ENCODE measurements at regions not wholly inside any gene's neighbourhood (a gene's known extent, or its start where the extent isn't known, plus 50 kb on each side); places are given as distances from the start of the nearest gene placed in this dataset.
"Not testable (repeated sequence)": the region's sequence is repeated elsewhere in the genome, so short reads cannot be mapped to it uniquely, and the experiment has no call there.

GRCh38 chr9:115756736-115757135, 396.9 kb upstream of the PAPPA start:
- DNase-seq (ENCODE audit: insufficient read length, low spot score) (no peak), FAIRE-seq (no peak)

- FAIRE-seq = no peak
- no peak for DNase-seq (ENCODE audit: insufficient read length, low spot score)
Observed at GRCh38 chr9:115757461-115757860, 396.1 kb upstream of the PAPPA start.

- FAIRE-seq (no peak), DNase-seq (ENCODE audit: insufficient read length, low spot score) (no peak)
Observed at GRCh38 chr9:115758441-115758840, 395.1 kb upstream of the PAPPA start.

- DNase-seq (ENCODE audit: insufficient read length, low spot score) = no peak
- no peak for FAIRE-seq
Observed at GRCh38 chr9:115759426-115759825, 394.2 kb upstream of the PAPPA start.

GRCh38 chr9:115764645-115765044, 388.9 kb upstream of the PAPPA start:
- DNase-seq (ENCODE audit: insufficient read length, low spot score) (no peak), FAIRE-seq (no peak)

GRCh38 chr9:115765060-115765459, 388.5 kb upstream of the PAPPA start:
- no peak for DNase-seq (ENCODE audit: insufficient read length, low spot score)
- FAIRE-seq = no peak

- FAIRE-seq (no peak), DNase-seq (ENCODE audit: insufficient read length, low spot score) (no peak)
Observed at GRCh38 chr9:115766370-115766955, 387.1 kb upstream of the PAPPA start.

- DNase-seq (ENCODE audit: insufficient read length, low spot score) (no peak), FAIRE-seq (no peak)
Observed at GRCh38 chr9:115770521-115770920, 383.1 kb upstream of the PAPPA start.

GRCh38 chr9:115775659-115776058, 377.9 kb upstream of the PAPPA start:
- no peak for DNase-seq (ENCODE audit: insufficient read length, low spot score)
- no peak for FAIRE-seq

GRCh38 chr9:115777610-115778009, 376.0 kb upstream of the PAPPA start:
- FAIRE-seq (no peak), DNase-seq (ENCODE audit: insufficient read length, low spot score) (no peak)

GRCh38 chr9:115781070-115781736, 372.4 kb upstream of the PAPPA start:
- no peak for FAIRE-seq
- DNase-seq (ENCODE audit: insufficient read length, low spot score) = no peak

GRCh38 chr9:115786321-115786720, 367.3 kb upstream of the PAPPA start:
- DNase-seq (ENCODE audit: insufficient read length, low spot score) (no peak), FAIRE-seq (no peak)

- DNase-seq (ENCODE audit: insufficient read length, low spot score) = no peak
- FAIRE-seq = no peak
Observed at GRCh38 chr9:115790520-115790919, 363.1 kb upstream of the PAPPA start.

- DNase-seq (ENCODE audit: insufficient read length, low spot score) (no peak), FAIRE-seq (no peak)
Observed at GRCh38 chr9:115794921-115795475, 358.6 kb upstream of the PAPPA start.

- FAIRE-seq = no peak
- no peak for DNase-seq (ENCODE audit: insufficient read length, low spot score)
Observed at GRCh38 chr9:115799734-115800133, 353.9 kb upstream of the PAPPA start.

- no peak for FAIRE-seq
Observed at GRCh38 chr9:115804206-115804605, 349.4 kb upstream of the PAPPA start.

GRCh38 chr9:115808108-115808507, 345.5 kb upstream of the PAPPA start:
- FAIRE-seq (no peak), DNase-seq (ENCODE audit: insufficient read length, low spot score) (no peak)

More at GRCh38 chr9:115804206-115804605, 349.4 kb upstream of the PAPPA start:
- no peak for DNase-seq (ENCODE audit: insufficient read length, low spot score)

GRCh38 chr9:115808695-115809094, 344.9 kb upstream of the PAPPA start:
- FAIRE-seq (no peak), DNase-seq (ENCODE audit: insufficient read length, low spot score) (no peak)

GRCh38 chr9:115810166-115810565, 343.4 kb upstream of the PAPPA start:
- FAIRE-seq = no peak
- DNase-seq (ENCODE audit: insufficient read length, low spot score) = no peak

GRCh38 chr9:115814081-115814480, 339.5 kb upstream of the PAPPA start:
- FAIRE-seq = no peak
- no peak for DNase-seq (ENCODE audit: insufficient read length, low spot score)

GRCh38 chr9:115815786-115816185, 337.8 kb upstream of the PAPPA start:
- DNase-seq (ENCODE audit: insufficient read length, low spot score) (no peak), FAIRE-seq (no peak)

GRCh38 chr9:115818651-115819050, 334.9 kb upstream of the PAPPA start:
- not testable (repeated sequence) for FAIRE-seq; DNase-seq (ENCODE audit: insufficient read length, low spot score)
